Esophagus squamous epithelium (tissue), 5 donors: ENCODE measurements at regions not wholly inside any gene's neighbourhood (a gene's known extent, or its start where the extent isn't known, plus 50 kb on each side); places are given as distances from the start of the nearest gene placed in this dataset.
"Not testable (repeated sequence)": the region's sequence is repeated elsewhere in the genome, so short reads cannot be mapped to it uniquely, and the experiment has no call there.

ENCODE experiments used
- DNase-seq: peaks from one replicate; lab custom pipeline; 2025; lab: John Stamatoyannopoulos, UW
- H3K27ac ChIP-seq, 4 donors: fragments of 200-600 bp; sonication (generic); one replicate each; pipeline ENCODE4 v1.5.1; 2016 to 2019; ENCODE audit warnings: mild to moderate bottlenecking in 1 of 4
- H3K27me3 ChIP-seq, 4 donors: fragments of 200-600 bp; sonication (generic); 1 replicate in 3 of 4; 2 replicates in 1 of 4; pipeline versions ENCODE4 v1.5.1 to v1.6.0; 2017 to 2021; ENCODE audit warnings: antibody characterized with exemption in 1 of 4
- H3K36me3 ChIP-seq, 3 donors: fragments of 200-600 bp; sonication (generic); one replicate each; pipeline ENCODE4 v1.5.1; 2016 to 2019
- H3K4me1 ChIP-seq, 3 donors: fragments of 200-600 bp; sonication (generic); one replicate each; pipeline ENCODE4 v1.5.1; 2017 to 2019
- H3K4me3 ChIP-seq, 4 donors: fragments of 200-600 bp; sonication (generic); 1 replicate in 3 of 4; 2 replicates in 1 of 4; pipeline ENCODE4 v1.5.1; 2016 to 2019; ENCODE audit warnings: mild to moderate bottlenecking in 2 of 4, moderate library complexity in 1 of 4
- H3K9me3 ChIP-seq, 3 donors: fragments of 200-600 bp; sonication (generic); one replicate each; pipeline ENCODE4 v1.5.1; 2016 to 2019
- CTCF ChIP-seq, 6 experiments: fragments of 450-650 bp in 4 of 6; fragments of 200-600 bp in 2 of 6; sonication (generic) in 2 of 6; IDR thresholded peaks; one replicate each; pipeline ENCODE4 v1.5.1; 2016 to 2019; ENCODE audit warnings: antibody characterized with exemption in 6 of 6, mild to moderate bottlenecking in 4 of 6, moderate library complexity in 4 of 6
- POLR2A ChIP-seq, 4 donors: fragments of 450-650 bp; IDR thresholded peaks; one replicate each; pipeline ENCODE4 v1.6.1; 2017; ENCODE audit warnings: antibody characterized with exemption in 4 of 4, mild to moderate bottlenecking in 4 of 4, moderate library complexity in 3 of 4
- WGBS, 2 donors: methylation state at CpG; one replicate each; pipeline ENCODE4 v1.1.5; 2018; 5-methylcytosine and 5-hydroxymethylcytosine counted together
- intact Hi-C: fragments of 100-400 bp; cut with DNase I; formaldehyde crosslinking; loops from one replicate; pipeline ENCODE4 v1.15.0; 2022
- donor health status: DM: yes; HTN: yes; CAD: no.

- peak overlapping the region; percentile 68 to 86 (median 84) for H3K4me3 ChIP-seq
- TF ChIP-seq POLR2A (IDR thresholded peaks at IDR 0.05) = peak in 2 of 4 donors; percentile 49 to 62
- H3K27ac ChIP-seq = peak overlapping the region; percentile 95 to 99 (median 98)
- DNase-seq, intact Hi-C loops, H3K27me3 ChIP-seq, H3K4me1 ChIP-seq, H3K36me3 ChIP-seq, H3K9me3 ChIP-seq: not testable (repeated sequence)
- 0 to 1% methylated on average over 8 to 36 of the region's 96 CpGs for WGBS, 2 donors
Observed at GRCh38 chr16:22436823-22437652, 62.6 kb upstream of the CDR2 start.

- DNase-seq, H3K27me3 ChIP-seq, H3K36me3 ChIP-seq, H3K4me1 ChIP-seq, H3K9me3 ChIP-seq, intact Hi-C loops: not testable (repeated sequence)
- Histone ChIP-seq H3K4me3 (peak overlapping the region; percentile 68 to 86 (median 84)), H3K27ac (peak overlapping the region in 3 of 4 donors; percentile 97 to 99 (median 99))
- WGBS, 2 donors = no CpG with 5 or more reads among the region's 6 CpGs
Observed at GRCh38 chr16:22436326-22436822, 62.0 kb upstream of the CDR2 start.

- H3K27ac ChIP-seq, DNase-seq, H3K9me3 ChIP-seq, H3K27me3 ChIP-seq, H3K4me1 ChIP-seq, H3K4me3 ChIP-seq, intact Hi-C loops: not testable (repeated sequence)
- H3K36me3 ChIP-seq = peaks cover 8 to 56% (median 13%) of the 10 kb centered on the region in 3 donors
- 85 to 91% methylated on average over 7 to 8 of the region's 9 CpGs for WGBS, 2 donors
Observed at GRCh38 chr16:22431314-22431713, 56.9 kb upstream of the CDR2 start.

- Histone ChIP-seq H3K4me1 (peaks cover 12 to 25% (median 17%) of the 10 kb centered on the region in 3 donors), H3K4me3 (no peak overlapping the region), H3K27me3 (no peaks in the 10 kb centered on the region), H3K9me3 (no peaks in the 10 kb centered on the region), H3K36me3 (peaks cover 8 to 69% (median 13%) of the 10 kb centered on the region in 3 donors), H3K27ac (no peak overlapping the region)
- WGBS, 2 donors = 69 to 76% methylated on average over 2 to 7 of the region's 8 CpGs
- no peak for DNase-seq
- intact Hi-C loops = no loop called here
- no peak for TF ChIP-seq POLR2A (IDR thresholded peaks at IDR 0.05)
- TF ChIP-seq CTCF (IDR thresholded peaks at IDR 0.05) = no peak
Observed at GRCh38 chr16:22428654-22429053, 54.2 kb upstream of the CDR2 start.

GRCh38 chr16:22427556-22427955 is 53.1 kb upstream of the CDR2 start:
- TF ChIP-seq CTCF (IDR thresholded peaks at IDR 0.05) (no peak), POLR2A (IDR thresholded peaks at IDR 0.05) (no peak)
- 90 to 91% methylated on average over 4 to 6 of the region's 10 CpGs for WGBS, 2 donors
- DNase-seq = no peak
- peaks cover 12 to 28% (median 20%) of the 10 kb centered on the region in 3 donors for H3K4me1 ChIP-seq
- H3K27me3 ChIP-seq = no peaks in the 10 kb centered on the region
- H3K36me3 ChIP-seq = peaks cover 8 to 74% (median 13%) of the 10 kb centered on the region in 3 donors
- intact Hi-C loops = no loop called here
- H3K4me3 ChIP-seq = no peak overlapping the region
- no peaks in the 10 kb centered on the region for H3K9me3 ChIP-seq
- H3K27ac ChIP-seq = no peak overlapping the region

GRCh38 chr16:22425847-22426246 is 51.4 kb upstream of the CDR2 start:
- Histone ChIP-seq H3K4me1 (peaks cover 12 to 28% (median 20%) of the 10 kb centered on the region in 3 donors), H3K36me3 (peaks cover 8 to 78% (median 13%) of the 10 kb centered on the region in 3 donors), H3K9me3 (no peaks in the 10 kb centered on the region), H3K27me3 (no peaks in the 10 kb centered on the region), H3K27ac (peak overlapping the region in 3 of 4 donors; percentile 83 to 89 (median 87)), H3K4me3 (no peak overlapping the region)
- 65 to 92% methylated on average over 2 to 5 of the region's 5 CpGs for WGBS, 2 donors
- DNase-seq = no peak
- intact Hi-C loops = no loop called here
- TF ChIP-seq POLR2A (IDR thresholded peaks at IDR 0.05) (no peak), CTCF (IDR thresholded peaks at IDR 0.05) (no peak)
